Activated T-helper 1 cell treated with anti-CD3 and anti-CD28 coated beads, Interleukin-12 subunit alpha, Interleukin-12 subunit beta, Interleukin-2, Interleukin-4 antibody, amounts not matched to agents 30 ng/mL and 10 ng/mL and 1 ng/mL, durations not matched to agents 14 hours and 24 hours and 36 hours (primary cell): ENCODE measurements at regions not wholly inside any gene's neighbourhood (a gene's known extent, or its start where the extent isn't known, plus 50 kb on each side); places are given as distances from the start of the nearest gene placed in this dataset.

Source experiments
- DNase-seq: peaks from one replicate; pipeline ENCODE4 v3.0.0; 2021; ENCODE audit warnings: low spot score
- H3K27ac Mint-ChIP-seq: one replicate; pipeline ENCODE4 v1.8.0; 2021; ENCODE audit warnings: mild to moderate bottlenecking, mixed read lengths
- H3K27me3 Mint-ChIP-seq: one replicate; pipeline ENCODE4 v1.8.0; 2022; ENCODE audit warnings: mild to moderate bottlenecking, moderate library complexity, mixed read lengths; ENCODE audit not compliant: insufficient read depth
- H3K36me3 Mint-ChIP-seq: one replicate; pipeline ENCODE4 v1.8.0; 2021; ENCODE audit warnings: low read depth, mixed read lengths
- H3K4me1 Mint-ChIP-seq: one replicate; pipeline ENCODE4 v1.8.0; 2021; ENCODE audit warnings: low read depth, mixed read lengths
- H3K4me3 Mint-ChIP-seq: one replicate; pipeline ENCODE4 v1.8.0; 2021; ENCODE audit warnings: mild to moderate bottlenecking, moderate library complexity, mixed read lengths
- H3K9me3 Mint-ChIP-seq: one replicate; pipeline ENCODE4 v1.8.0; 2021; ENCODE audit warnings: mixed read lengths
- intact Hi-C: fragments of 100-400 bp; cut with micrococcal nuclease; formaldehyde crosslinking; loops from one replicate; pipeline ENCODE4 v1.15.1; 2024

DNA sequence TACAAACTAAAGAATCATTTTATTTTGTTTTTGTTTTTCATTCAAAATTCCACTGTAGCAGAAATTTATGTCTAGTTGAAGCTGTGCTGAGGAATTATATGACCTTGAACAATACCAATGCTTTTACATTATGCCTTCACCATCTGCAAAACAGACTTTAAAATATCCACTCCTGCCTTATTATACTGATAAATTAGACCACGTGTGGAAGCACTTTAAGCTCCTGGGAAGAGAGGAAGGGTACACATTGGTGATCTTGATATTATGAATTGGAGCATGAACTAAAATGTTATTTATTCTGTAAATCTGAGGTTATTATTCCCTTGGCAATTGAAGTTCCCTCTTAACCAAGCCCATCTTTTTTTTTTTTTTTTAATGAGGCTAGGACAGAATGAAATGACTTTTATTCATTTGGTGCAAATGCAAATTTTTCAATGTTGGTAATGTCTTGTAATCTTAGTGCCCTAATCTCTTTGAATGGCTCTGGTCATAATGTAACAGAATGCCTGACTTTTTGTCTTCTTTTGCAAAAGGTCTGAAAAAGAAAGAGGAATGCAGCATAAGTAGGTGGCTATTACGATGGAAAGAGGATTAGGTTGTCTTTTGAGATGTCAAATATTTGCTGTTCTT, 139.9 kb upstream of the COBL start:
- Mint-ChIP-seq H3K4me1 (no peaks in the 10 kb centered on the region), H3K4me3 (no peak overlapping the region), H3K36me3 (no peaks in the 10 kb centered on the region), H3K27me3 (no peaks in the 10 kb centered on the region), H3K9me3 (no peaks in the 10 kb centered on the region), H3K27ac (no peak overlapping the region)
- intact Hi-C loops = no loop called here
- DNase-seq = no peak

DNA sequence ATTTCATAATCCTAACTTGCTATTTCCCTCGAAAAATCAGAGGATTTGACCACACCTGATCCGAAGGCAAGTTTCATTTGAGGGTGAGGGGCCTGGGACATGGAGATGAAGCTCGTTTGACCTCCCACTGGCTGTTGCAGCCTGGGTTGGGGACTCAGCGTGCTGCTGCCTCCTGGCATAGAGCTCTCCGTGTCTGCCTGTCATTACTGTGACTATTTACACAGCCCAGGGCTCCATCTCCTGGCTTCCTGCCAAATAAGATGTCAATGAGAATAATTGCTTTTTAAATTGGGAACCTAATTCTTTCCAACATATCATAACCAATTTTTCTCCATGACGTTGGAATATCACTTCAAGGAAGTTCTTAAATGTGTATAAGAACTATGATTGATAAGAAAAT, 139.3 kb upstream of the COBL start:
- Mint-ChIP-seq H3K4me3 (no peak overlapping the region), H3K27me3 (no peaks in the 10 kb centered on the region), H3K27ac (no peak overlapping the region), H3K36me3 (no peaks in the 10 kb centered on the region), H3K9me3 (no peaks in the 10 kb centered on the region), H3K4me1 (no peaks in the 10 kb centered on the region)
- no peak for DNase-seq
- intact Hi-C loops = no loop called here

DNA sequence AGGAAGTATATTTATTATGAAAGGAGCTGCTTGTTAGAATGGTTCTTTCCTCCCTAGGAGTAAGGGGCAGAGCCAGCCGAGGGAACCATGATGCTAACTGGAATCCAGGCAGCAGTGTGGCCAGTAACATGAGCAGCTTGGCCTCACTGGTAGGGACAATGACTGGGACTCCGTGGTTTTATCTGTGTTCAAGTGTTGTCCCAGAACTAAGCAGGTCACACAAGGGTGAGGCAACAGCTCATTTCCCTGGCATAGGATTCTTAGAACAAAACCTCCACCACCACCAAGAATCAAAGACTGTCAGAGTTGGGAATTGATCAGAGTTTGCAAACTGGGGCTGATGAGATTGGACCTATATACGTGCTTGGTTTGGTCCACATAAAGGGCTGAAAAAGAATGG, 138.9 kb upstream of the COBL start:
- Mint-ChIP-seq H3K4me1 (no peaks in the 10 kb centered on the region), H3K27ac (no peak overlapping the region), H3K27me3 (no peaks in the 10 kb centered on the region), H3K9me3 (no peaks in the 10 kb centered on the region), H3K4me3 (no peak overlapping the region), H3K36me3 (no peaks in the 10 kb centered on the region)
- no peak for DNase-seq
- intact Hi-C loops = no loop called here

DNA sequence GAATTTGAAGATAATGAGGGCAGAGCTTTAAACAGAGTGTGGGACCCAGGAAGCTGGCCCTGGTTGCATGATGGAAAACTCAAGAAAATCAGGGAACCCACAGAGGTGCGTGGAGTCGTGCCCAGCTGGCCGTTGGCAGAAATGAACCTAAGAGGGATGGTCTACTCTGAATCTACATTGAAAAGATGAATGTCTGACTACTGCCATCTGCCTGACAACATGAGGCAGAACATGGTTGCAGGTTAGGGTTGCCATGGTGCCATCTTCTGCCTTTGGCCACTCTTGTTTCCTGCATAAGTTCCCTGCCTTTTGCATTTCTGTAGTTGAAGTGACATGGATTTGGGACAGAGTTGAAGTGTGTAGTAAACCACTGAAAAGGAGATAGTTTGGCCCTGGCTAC, 138.5 kb upstream of the COBL start:
- H3K4me1 Mint-ChIP-seq = no peaks in the 10 kb centered on the region
- no peaks in the 10 kb centered on the region for H3K36me3 Mint-ChIP-seq
- DNase-seq = no peak
- H3K27ac Mint-ChIP-seq = no peak overlapping the region
- H3K27me3 Mint-ChIP-seq = no peaks in the 10 kb centered on the region
- H3K9me3 Mint-ChIP-seq = no peaks in the 10 kb centered on the region
- H3K4me3 Mint-ChIP-seq = no peak overlapping the region
- intact Hi-C loops = no loop called here

DNA sequence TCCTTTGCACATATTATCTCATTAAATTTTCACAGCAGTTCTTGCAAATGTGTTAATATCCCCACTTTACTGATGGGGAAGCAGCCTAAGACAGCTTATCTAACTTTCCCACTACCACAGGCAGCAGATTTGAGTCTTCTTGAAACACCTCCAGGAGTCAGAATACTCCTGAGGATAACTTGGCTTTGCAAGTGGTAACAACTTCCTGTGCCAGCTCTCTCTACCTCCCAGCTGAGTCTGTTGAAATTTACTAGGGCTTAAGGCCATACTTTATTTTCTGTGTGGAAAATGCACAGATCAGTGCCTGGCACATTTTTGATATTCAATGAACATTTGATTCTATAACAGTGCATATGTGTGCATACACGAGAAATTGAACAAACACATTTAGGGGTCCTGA, 136.1 kb upstream of the COBL start:
- Mint-ChIP-seq H3K27me3 (no peaks in the 10 kb centered on the region), H3K4me3 (no peak overlapping the region), H3K27ac (no peak overlapping the region), H3K4me1 (no peaks in the 10 kb centered on the region), H3K36me3 (no peaks in the 10 kb centered on the region), H3K9me3 (no peaks in the 10 kb centered on the region)
- DNase-seq = no peak
- intact Hi-C loops = no loop called here

DNA sequence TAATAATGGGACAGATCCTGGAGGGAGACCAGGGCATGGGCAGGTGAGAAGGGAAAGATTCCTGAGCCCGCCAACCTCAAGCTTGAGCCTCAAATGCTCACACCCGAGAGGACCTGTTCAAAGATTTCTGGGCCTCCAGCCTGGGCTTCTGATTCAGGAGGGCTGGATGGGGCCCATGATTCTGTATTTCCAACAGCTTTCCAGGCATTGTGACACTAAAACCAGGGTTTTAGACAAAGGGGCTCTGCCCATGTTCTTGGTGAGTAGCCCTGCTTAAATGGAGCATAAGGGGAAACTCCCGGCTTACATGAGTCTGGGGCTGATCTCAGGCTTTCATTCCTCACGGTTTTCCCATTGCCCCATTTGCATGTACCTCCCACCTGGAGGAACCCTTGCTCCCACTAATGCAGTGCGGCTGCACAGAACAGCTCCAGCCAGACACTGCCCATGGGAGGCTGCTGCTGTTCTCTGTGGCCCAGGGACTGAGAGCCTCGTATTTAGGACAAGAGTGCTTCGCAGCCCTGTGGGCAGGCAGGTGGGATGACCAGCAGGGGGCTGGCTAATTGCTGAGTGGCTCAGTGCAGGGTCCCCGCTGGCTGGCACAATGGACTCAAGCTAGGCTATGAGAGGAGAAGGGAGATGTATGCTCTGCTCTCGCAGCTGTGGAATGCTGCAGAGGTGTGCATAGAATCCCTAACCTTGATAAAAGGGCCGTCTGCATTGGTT, 135.3 kb upstream of the COBL start:
- H3K4me1 Mint-ChIP-seq = no peaks in the 10 kb centered on the region
- H3K4me3 Mint-ChIP-seq = no peak overlapping the region
- no peak overlapping the region for H3K27ac Mint-ChIP-seq
- DNase-seq = no peak
- H3K36me3 Mint-ChIP-seq = no peaks in the 10 kb centered on the region
- no peaks in the 10 kb centered on the region for H3K27me3 Mint-ChIP-seq
- H3K9me3 Mint-ChIP-seq = no peaks in the 10 kb centered on the region
- intact Hi-C loops = no loop called here

DNA sequence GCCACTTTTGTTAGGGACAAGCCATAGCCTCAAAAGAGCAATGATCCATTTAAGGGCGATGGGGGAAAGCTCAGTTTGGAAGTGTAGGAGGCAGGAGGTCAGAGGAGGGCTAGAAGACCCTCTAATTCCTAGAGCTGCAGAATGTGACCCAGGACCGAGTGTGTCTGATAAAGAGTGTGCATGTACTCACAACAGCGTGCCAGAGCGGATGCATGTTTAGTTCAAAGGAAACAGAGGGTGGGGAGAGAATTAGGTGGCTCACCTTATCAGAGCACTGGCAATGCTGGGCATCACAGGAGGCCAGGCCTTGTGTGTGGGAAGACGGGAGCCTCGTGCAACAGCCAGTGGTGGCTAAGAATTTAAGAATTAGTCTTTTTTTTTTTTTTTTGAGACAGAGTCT, 133.9 kb upstream of the COBL start:
- no peaks in the 10 kb centered on the region for H3K36me3 Mint-ChIP-seq
- no peak overlapping the region for H3K27ac Mint-ChIP-seq
- no peaks in the 10 kb centered on the region for H3K4me1 Mint-ChIP-seq
- no peaks in the 10 kb centered on the region for H3K9me3 Mint-ChIP-seq
- peaks cover 2% of the 10 kb centered on the region for H3K27me3 Mint-ChIP-seq
- intact Hi-C loops = no loop called here
- DNase-seq = no peak
- H3K4me3 Mint-ChIP-seq = no peak overlapping the region

DNA sequence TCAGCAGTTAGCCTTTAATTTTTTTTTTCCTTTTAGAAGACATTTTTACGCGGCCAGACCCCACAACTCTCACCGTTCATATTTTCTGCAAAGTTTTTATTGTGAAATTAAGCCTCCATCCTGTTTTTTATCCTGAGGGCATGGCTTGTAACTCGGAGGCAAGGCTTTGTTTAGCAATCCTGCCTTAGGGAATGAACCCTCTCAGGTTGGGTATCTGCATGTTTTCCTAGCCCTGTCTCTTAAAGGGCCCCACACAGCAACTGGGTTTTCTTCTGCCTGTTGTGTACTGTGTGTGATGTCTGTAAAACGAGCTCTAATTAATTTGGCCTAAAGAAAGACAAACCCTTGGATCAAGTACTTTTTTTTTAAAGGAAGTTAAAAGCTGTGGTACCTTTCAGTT, 130.2 kb upstream of the COBL start:
- Mint-ChIP-seq H3K4me1 (no peaks in the 10 kb centered on the region), H3K4me3 (no peak overlapping the region), H3K36me3 (no peaks in the 10 kb centered on the region), H3K9me3 (peaks cover 10% of the 10 kb centered on the region), H3K27ac (no peak overlapping the region), H3K27me3 (peaks cover 2% of the 10 kb centered on the region)
- DNase-seq = no peak
- intact Hi-C loops = no loop called here

DNA sequence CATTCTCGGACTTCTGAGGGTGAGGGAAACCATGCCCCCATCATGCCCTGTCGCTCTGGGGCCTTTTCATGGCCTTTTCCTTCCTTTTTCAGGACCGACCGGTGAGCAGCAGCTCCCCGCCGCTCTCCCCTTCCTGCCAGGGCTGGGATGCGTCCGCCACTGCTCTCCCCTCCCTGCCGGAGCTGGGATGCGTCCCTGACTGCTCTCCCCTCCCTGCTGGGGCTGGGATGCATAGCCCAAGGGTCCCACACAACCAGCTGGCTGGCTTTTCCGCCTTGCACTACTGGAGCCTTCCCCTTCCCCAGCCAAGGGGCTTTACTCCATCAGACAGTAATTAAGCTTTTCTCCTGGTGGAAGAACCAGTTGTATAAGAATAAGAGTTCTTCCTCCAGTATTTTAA, 129.7 kb upstream of the COBL start:
- intact Hi-C loops = no loop called here
- no peaks in the 10 kb centered on the region for H3K4me1 Mint-ChIP-seq
- H3K27ac Mint-ChIP-seq = no peak overlapping the region
- no peak overlapping the region for H3K4me3 Mint-ChIP-seq
- DNase-seq = no peak
- peaks cover 2% of the 10 kb centered on the region for H3K27me3 Mint-ChIP-seq
- H3K36me3 Mint-ChIP-seq = no peaks in the 10 kb centered on the region
- H3K9me3 Mint-ChIP-seq = peaks cover 10% of the 10 kb centered on the region

DNA sequence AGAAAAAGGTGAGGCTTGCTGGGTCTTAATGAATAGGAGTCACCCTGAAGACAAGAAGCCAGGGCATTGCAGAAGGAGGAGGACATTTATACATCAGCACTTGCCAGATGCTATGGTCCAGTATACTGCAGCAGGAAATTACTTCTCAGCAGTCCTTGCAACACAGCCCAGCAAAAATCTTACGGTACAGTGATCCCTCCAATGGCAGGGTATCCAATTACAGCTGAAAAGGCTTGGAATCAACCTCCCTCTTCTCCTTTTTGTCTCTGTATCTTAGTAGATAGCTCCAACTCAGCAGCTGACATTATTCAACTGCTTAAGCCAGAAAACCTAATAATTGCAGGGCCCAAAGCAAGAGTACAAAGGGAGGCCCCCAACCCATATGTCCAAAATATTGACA, 128.3 kb upstream of the COBL start:
- DNase-seq = no peak
- Mint-ChIP-seq H3K36me3 (no peaks in the 10 kb centered on the region), H3K4me1 (no peaks in the 10 kb centered on the region), H3K27ac (no peak overlapping the region), H3K9me3 (peaks cover 10% of the 10 kb centered on the region), H3K4me3 (no peak overlapping the region), H3K27me3 (peaks cover 2% of the 10 kb centered on the region)
- intact Hi-C loops = no loop called here

DNA sequence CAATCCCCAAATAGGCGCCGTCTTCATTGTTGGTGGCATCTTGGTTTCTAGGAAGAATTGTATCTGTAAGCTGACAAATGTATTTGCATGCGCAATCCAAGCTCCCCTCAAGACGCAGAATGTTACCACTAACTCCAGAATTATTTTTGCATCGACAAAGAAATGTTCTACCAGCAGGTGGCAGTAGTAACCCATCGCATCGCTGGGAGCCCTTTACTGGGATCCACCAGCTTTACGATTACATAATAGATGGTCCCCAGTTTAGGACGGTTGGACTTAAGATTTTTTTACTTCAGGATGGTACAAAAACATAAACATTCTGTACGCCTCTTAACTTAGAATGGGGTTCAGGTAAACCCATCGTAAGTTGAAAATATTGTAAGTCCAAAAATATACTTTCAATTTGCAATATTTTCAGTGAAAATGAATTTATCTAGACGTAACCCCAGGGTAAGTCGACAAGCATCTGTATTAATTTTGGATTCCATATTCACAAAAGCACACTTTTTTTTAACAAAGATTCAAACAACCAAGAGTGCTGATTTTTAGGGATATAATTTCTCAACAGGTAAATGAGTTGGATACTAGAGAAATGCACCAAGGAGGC, 114.0 kb upstream of the COBL start:
- intact Hi-C loops = no loop called here
- Mint-ChIP-seq H3K36me3 (no peaks in the 10 kb centered on the region), H3K27ac (no peak overlapping the region), H3K9me3 (no peaks in the 10 kb centered on the region), H3K4me3 (no peak overlapping the region), H3K4me1 (no peaks in the 10 kb centered on the region), H3K27me3 (no peaks in the 10 kb centered on the region)
- peak; percentile 6 for DNase-seq

DNA sequence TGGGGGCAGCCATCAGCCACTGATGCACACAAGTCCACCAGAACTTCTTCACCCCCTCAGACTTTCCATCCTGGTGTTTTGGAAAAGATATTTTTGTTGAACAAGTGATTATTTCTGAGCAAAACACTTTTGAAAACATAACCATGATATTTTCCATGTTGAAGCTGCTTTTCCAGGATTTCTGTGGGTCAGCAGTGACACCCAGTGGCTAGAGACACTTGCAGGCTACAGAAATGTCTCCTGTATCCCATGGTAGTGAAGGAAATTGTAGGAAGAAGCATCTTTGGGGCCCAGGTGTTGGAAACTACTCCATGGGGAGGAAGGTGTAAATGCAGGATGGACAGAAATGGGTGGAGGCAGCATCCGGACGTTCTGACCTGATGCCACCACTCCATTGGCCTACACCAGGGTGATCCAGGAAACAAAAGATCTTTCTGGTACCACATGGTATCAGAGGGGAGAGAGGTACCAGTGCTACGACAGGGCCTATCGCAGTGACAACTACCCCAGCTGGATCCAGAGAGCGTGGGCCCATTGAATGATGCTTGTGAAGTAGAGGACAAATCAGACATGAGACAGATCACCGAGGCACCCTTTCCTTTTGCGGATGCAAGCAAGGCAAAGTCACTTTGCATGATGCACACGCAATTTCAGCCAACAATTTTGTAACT, 111.7 kb upstream of the COBL start:
- intact Hi-C loops = no loop called here
- no peaks in the 10 kb centered on the region for H3K27me3 Mint-ChIP-seq
- H3K9me3 Mint-ChIP-seq = no peaks in the 10 kb centered on the region
- H3K4me3 Mint-ChIP-seq = no peak overlapping the region
- no peak overlapping the region for H3K27ac Mint-ChIP-seq
- no peak for DNase-seq
- H3K4me1 Mint-ChIP-seq = no peaks in the 10 kb centered on the region
- H3K36me3 Mint-ChIP-seq = no peaks in the 10 kb centered on the region

DNA sequence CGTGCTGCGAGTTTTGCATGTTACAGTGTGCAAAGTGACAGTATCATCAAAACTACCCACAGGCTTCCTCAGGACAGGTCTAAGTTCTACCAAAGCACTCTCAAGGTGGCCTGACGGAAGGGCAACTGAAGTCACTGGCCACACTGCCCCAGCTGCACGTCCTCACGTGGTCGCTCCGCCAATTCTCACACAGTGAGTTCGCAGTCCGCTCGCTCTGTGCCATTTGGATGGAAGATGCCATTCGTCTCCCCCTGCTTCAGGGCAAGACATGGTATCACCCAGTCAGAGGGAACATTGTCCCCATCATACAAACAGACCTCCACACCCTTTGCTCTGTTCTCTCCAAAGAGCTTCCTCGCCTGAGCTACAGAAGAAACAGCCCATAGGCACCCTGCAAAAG, 109.6 kb upstream of the COBL start:
- H3K4me3 Mint-ChIP-seq = no peak overlapping the region
- no peak overlapping the region for H3K27ac Mint-ChIP-seq
- DNase-seq = no peak
- intact Hi-C loops = no loop called here
- H3K4me1 Mint-ChIP-seq = no peaks in the 10 kb centered on the region
- H3K27me3 Mint-ChIP-seq = no peaks in the 10 kb centered on the region
- no peaks in the 10 kb centered on the region for H3K9me3 Mint-ChIP-seq
- no peaks in the 10 kb centered on the region for H3K36me3 Mint-ChIP-seq
